HepG2 (cell line): ENCODE measurements at regions not wholly inside any gene's neighbourhood (a gene's known extent, or its start where the extent isn't known, plus 50 kb on each side); places are given as distances from the start of the nearest gene placed in this dataset.

Experiments
- FOXK2 ChIP-seq: fragments of 450-650 bp; IDR thresholded peaks from 2 replicates; pipeline ENCODE4 v1.6.1; 2016
- TF ChIP-seq, protein P1 (sequence below): sonication (generic); formaldehyde crosslinking; IDR thresholded peaks from 2 replicates; pipeline ENCODE4 v1.5.0; 2020; ENCODE audit warnings: mild to moderate bottlenecking, missing genetic modification reagents, moderate library complexity

DNA sequence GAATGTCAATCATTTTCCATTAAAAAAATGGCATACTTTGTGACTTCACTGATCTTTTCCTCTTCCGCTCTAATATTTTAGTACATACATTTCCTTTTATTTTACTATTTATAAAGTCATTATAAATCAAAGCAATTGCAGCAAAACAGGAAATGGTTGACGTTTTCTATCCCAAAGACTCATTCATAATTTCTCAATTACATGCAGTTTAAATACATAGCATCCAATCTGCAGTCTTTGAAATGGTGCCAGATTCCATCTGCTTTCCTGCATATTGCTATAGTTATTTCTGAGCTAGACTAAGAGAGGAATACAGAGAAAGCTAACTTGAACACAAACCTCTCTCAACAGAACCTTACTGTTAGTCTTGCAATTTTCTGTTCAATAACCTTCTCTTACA, 179.8 kb downstream of the ZPLD1 start:
- TF ChIP-seq, protein P1, sequence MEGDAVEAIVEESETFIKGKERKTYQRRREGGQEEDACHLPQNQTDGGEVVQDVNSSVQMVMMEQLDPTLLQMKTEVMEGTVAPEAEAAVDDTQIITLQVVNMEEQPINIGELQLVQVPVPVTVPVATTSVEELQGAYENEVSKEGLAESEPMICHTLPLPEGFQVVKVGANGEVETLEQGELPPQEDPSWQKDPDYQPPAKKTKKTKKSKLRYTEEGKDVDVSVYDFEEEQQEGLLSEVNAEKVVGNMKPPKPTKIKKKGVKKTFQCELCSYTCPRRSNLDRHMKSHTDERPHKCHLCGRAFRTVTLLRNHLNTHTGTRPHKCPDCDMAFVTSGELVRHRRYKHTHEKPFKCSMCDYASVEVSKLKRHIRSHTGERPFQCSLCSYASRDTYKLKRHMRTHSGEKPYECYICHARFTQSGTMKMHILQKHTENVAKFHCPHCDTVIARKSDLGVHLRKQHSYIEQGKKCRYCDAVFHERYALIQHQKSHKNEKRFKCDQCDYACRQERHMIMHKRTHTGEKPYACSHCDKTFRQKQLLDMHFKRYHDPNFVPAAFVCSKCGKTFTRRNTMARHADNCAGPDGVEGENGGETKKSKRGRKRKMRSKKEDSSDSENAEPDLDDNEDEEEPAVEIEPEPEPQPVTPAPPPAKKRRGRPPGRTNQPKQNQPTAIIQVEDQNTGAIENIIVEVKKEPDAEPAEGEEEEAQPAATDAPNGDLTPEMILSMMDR (CRISPR knock-in tag): no peak
- TF ChIP-seq FOXK2: no peak
